Lung (tissue), 11 donors: ENCODE measurements at regions not wholly inside any gene's neighbourhood (a gene's known extent, or its start where the extent isn't known, plus 50 kb on each side); places are given as distances from the start of the nearest gene placed in this dataset.

Experiments used
- ATAC-seq: fragments of 200-7000 bp; cut with Tn5 transposase; one replicate; pipeline ENCODE4 v1.9.1; 2020; ENCODE audit warnings: moderate number of reproducible peaks; ENCODE audit not compliant: insufficient read depth, low FRiP score
- DNase-seq, 3 donors: peaks; one replicate each; pipeline ENCODE4 v3.0.0-alpha.2; 2013 to 2017
- H3K27ac ChIP-seq, 2 donors: one replicate each; pipeline ENCODE4 v1.5.1; 2013; ENCODE audit warnings: mild to moderate bottlenecking in 2 of 2, moderate library complexity in 2 of 2, control low read depth in 1 of 2, inconsistent platforms in 1 of 2, low read depth in 1 of 2, low read length in 1 of 2
- H3K27me3 ChIP-seq, 3 donors: one replicate each; pipeline ENCODE4 v1.5.1; 2013; ENCODE audit warnings: low read length in 2 of 3; ENCODE audit not compliant: control insufficient read depth in 3 of 3, insufficient read depth in 3 of 3
- H3K36me3 ChIP-seq, 4 donors: one replicate each; pipeline ENCODE4 v1.5.1; 2013; ENCODE audit warnings: low read length in 4 of 4, mild to moderate bottlenecking in 1 of 4, moderate library complexity in 1 of 4; ENCODE audit not compliant: control insufficient read depth in 4 of 4, insufficient read depth in 4 of 4
- H3K4me1 ChIP-seq, 5 donors: one replicate each; pipeline ENCODE4 v1.5.1; 2013; ENCODE audit warnings: low read length in 5 of 5, mild to moderate bottlenecking in 2 of 5, moderate library complexity in 1 of 5; ENCODE audit not compliant: control insufficient read depth in 5 of 5, insufficient read depth in 5 of 5
- H3K4me3 ChIP-seq: one replicate; pipeline ENCODE4 v1.5.1; 2013; ENCODE audit warnings: mild to moderate bottlenecking, control low read depth, moderate library complexity
- H3K9ac ChIP-seq, 2 donors: one replicate each; pipeline ENCODE4 v1.5.1; 2013; ENCODE audit warnings: low read length in 2 of 2, control low read depth in 1 of 2; ENCODE audit not compliant: insufficient read depth in 1 of 2
- H3K9me3 ChIP-seq, 4 donors: one replicate each; pipeline ENCODE4 v1.5.1; 2013; ENCODE audit warnings: low read length in 3 of 4, mild to moderate bottlenecking in 1 of 4, moderate library complexity in 1 of 4; ENCODE audit not compliant: control insufficient read depth in 4 of 4, insufficient read depth in 3 of 4
- WGBS, 2 donors: extraction: QIAGEN DNeasy Blood & Tissue Kit; methylation state at CpG; one replicate each; pipeline ENCODE4 v1.1.7; 2013; 5-methylcytosine and 5-hydroxymethylcytosine counted together
- TF ChIP-seq, protein P1 (sequence below): IDR thresholded peaks from 2 replicates; pipeline ENCODE4 v1.5.1; 2012; ENCODE audit warnings: mild to moderate bottlenecking; ENCODE audit errors: control extremely low read depth, extremely low read depth
- donor health status: control.
- donor health status: control.
- donor health status: Bipolar disorder and iron deficiency.
- donor health status: healthy.
- donor health status: DM: yes; HTN: yes; CAD: no.

DNA sequence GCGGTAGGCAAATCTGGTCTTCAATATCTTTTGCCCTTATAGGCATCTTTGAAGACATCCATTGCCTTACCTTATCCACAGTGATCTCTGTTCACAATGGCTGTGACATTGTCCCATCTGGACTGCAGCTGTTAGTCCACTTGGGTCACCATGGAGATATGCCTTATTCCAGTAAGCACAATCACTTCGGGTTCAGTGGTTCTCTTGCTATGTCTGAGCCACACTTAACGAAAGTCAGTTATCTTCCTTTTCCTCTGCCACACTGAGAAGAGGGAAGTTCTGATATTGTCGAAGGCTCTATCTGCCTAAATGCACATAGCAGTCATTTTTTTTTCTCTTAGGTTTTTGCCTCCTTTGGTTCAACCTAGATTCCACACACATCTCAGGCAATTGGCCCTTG is 119.0 kb upstream of the SATB1 start:
- H3K27ac ChIP-seq = no peak overlapping the region
- DNase-seq = no peak
- no peak for ATAC-seq
- H3K36me3 ChIP-seq = no peaks in the 10 kb centered on the region
- H3K27me3 ChIP-seq = no peaks in the 10 kb centered on the region
- no peak overlapping the region for H3K4me3 ChIP-seq
- TF ChIP-seq, protein P1, sequence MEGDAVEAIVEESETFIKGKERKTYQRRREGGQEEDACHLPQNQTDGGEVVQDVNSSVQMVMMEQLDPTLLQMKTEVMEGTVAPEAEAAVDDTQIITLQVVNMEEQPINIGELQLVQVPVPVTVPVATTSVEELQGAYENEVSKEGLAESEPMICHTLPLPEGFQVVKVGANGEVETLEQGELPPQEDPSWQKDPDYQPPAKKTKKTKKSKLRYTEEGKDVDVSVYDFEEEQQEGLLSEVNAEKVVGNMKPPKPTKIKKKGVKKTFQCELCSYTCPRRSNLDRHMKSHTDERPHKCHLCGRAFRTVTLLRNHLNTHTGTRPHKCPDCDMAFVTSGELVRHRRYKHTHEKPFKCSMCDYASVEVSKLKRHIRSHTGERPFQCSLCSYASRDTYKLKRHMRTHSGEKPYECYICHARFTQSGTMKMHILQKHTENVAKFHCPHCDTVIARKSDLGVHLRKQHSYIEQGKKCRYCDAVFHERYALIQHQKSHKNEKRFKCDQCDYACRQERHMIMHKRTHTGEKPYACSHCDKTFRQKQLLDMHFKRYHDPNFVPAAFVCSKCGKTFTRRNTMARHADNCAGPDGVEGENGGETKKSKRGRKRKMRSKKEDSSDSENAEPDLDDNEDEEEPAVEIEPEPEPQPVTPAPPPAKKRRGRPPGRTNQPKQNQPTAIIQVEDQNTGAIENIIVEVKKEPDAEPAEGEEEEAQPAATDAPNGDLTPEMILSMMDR = no peak
- H3K9me3 ChIP-seq = no peaks in the 10 kb centered on the region
- no peak overlapping the region for H3K9ac ChIP-seq
- 50 to 71% methylated on average over 4 of the region's 4 CpGs for WGBS, 2 donors
- no peaks in the 10 kb centered on the region for H3K4me1 ChIP-seq

DNA sequence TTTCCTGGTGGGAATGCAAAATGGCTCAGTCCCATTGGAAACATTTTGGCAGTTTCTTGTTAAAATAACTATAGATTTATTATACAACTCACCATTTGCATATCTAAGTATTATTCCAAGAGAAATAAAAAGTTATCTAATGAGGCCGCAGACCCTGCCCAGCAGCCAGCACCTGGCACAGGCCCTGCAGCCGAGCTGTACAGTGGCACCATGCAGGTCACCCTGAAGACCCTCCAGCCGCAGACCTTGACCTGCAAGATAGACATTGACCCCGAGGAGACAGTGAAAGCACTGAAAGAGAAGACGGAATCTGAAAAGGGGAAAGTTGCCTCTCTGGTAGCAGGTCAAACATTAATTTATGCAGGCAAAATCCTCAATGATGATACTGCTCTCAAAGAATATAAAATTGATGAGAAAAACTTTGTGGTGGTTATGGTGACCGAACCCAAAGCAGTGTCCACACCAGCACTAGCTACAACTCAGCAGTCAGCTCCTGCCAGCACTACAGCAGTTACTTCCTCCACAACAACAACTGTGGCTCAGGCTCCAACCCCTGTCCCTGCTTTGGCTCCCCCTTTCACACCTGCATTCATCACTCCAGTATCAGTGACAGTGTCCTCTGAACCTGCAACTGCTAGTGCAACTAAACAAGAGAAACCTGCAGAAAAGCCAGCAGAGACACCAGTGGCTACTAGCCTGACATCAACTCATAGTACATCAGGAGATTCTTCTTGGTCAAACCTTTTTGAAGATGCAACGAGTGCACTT is 113.5 kb upstream of the SATB1 start:
- Histone ChIP-seq H3K4me3 (no peak overlapping the region), H3K9me3 (no peaks in the 10 kb centered on the region), H3K27ac (no peak overlapping the region), H3K9ac (no peak overlapping the region), H3K4me1 (no peaks in the 10 kb centered on the region), H3K36me3 (no peaks in the 10 kb centered on the region), H3K27me3 (no peaks in the 10 kb centered on the region)
- no peak for DNase-seq
- no peak for ATAC-seq
- 90 to 92% methylated on average over 7 of the region's 7 CpGs for WGBS, 2 donors
- TF ChIP-seq, protein P1 = no peak

DNA sequence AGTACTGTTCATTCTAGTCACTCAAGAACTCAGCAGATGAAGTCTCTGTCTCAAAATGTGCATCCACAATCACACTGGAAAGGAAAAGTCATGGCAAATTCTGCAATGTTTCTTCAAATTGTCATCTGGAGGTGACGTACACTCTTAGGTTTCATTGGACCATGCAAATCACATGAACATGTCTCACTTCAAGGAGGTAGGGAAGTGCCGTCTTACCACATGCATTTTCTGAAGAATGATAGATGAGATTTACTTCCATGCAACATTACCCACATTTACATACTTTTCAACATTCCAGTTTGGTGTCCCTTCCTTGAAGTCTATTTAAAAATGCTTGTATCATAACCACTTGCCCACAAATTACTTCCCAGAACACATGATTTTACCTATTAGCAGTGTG is 107.9 kb upstream of the SATB1 start:
- no peak overlapping the region for H3K4me3 ChIP-seq
- no peaks in the 10 kb centered on the region for H3K9me3 ChIP-seq
- no peaks in the 10 kb centered on the region for H3K4me1 ChIP-seq
- no peak overlapping the region for H3K27ac ChIP-seq
- no peak overlapping the region for H3K9ac ChIP-seq
- DNase-seq = no peak
- H3K36me3 ChIP-seq = no peaks in the 10 kb centered on the region
- no peaks in the 10 kb centered on the region for H3K27me3 ChIP-seq
- no peak for ATAC-seq
- WGBS, 2 donors = 77 to 83% methylated on average over 2 of the region's 2 CpGs
- TF ChIP-seq, protein P1 = no peak

DNA sequence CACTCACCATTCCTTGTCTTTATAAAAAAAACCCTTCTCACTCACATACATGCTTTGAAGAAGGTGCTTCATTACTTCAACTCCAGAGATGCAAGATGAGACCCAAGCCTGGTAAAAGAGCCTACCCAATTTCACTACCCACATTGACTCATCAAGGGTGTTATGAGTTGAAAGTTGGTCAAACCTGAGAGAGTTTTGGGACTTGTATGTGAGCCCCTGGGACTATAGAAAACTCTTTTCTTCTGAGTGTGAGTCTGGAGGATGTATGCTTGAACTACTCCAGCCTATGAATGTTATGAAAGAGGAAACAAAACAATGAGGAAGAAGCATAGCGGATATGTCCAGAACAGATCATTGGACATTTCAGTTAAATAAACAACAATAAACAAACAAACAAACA is 106.5 kb upstream of the SATB1 start:
- 60 to 74% methylated on average over 1 of the region's 1 CpG for WGBS, 2 donors
- no peak overlapping the region for H3K4me3 ChIP-seq
- TF ChIP-seq, protein P1 = no peak
- H3K9me3 ChIP-seq = no peaks in the 10 kb centered on the region
- ATAC-seq (no peak), DNase-seq (no peak)
- H3K27ac ChIP-seq = no peak overlapping the region
- H3K27me3 ChIP-seq = no peaks in the 10 kb centered on the region
- H3K9ac ChIP-seq = no peak overlapping the region
- H3K4me1 ChIP-seq = no peaks in the 10 kb centered on the region
- no peaks in the 10 kb centered on the region for H3K36me3 ChIP-seq
